ENCODE measurements at regions not wholly inside any gene's neighbourhood (a gene's known extent, or its start where the extent isn't known, plus 50 kb on each side); places are given as distances from the start of the nearest gene placed in this dataset.

- TF ChIP-seq, protein P1, sequence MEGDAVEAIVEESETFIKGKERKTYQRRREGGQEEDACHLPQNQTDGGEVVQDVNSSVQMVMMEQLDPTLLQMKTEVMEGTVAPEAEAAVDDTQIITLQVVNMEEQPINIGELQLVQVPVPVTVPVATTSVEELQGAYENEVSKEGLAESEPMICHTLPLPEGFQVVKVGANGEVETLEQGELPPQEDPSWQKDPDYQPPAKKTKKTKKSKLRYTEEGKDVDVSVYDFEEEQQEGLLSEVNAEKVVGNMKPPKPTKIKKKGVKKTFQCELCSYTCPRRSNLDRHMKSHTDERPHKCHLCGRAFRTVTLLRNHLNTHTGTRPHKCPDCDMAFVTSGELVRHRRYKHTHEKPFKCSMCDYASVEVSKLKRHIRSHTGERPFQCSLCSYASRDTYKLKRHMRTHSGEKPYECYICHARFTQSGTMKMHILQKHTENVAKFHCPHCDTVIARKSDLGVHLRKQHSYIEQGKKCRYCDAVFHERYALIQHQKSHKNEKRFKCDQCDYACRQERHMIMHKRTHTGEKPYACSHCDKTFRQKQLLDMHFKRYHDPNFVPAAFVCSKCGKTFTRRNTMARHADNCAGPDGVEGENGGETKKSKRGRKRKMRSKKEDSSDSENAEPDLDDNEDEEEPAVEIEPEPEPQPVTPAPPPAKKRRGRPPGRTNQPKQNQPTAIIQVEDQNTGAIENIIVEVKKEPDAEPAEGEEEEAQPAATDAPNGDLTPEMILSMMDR (conservative IDR thresholded peaks at IDR 0.05; ENCODE audit: low read depth, low read length), result no peak
- TF ChIP-seq EZH2 (IDR thresholded peaks at IDR 0.05; ENCODE audit: borderline replicate concordance, low read depth, low read length, poor library complexity, severe bottlenecking), result no peak
Observed at GRCh38 chr1:80931178-80931577, 869.6 kb upstream of the ADGRL2 start.

Data from A673 (cell line).